VCaP (cell line): ENCODE measurements at regions not wholly inside any gene's neighbourhood (a gene's known extent, or its start where the extent isn't known, plus 50 kb on each side); places are given as distances from the start of the nearest gene placed in this dataset.

Experiments
- H3K27ac ChIP-seq: fragments of 450-650 bp; 2 replicates; pipeline ENCODE4 v1.5.1; 2017
- TF ChIP-seq, protein P1 (sequence below): fragments of 450-650 bp; conservative IDR thresholded peaks from 2 replicates; pipeline ENCODE4 v1.5.1; 2017; ENCODE audit warnings: mild to moderate bottlenecking, moderate library complexity

DNA sequence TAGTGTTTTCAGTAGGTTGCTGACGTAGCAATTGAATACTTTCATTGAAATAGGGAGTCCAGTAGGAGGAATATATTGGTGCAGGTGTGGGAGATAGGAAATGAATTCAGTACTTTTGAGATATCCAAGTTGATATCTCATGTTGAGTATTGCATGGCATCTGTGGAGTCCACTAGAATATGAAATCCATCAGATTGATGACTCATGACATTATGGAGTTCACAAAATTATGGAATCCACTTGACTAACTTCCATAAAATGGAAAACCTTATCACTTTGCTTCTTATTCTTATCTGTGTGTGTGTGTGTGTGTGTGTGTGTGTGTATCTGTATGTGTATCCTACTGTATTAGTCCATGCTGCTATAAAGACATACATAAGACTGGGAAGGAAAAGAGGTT lies 513.5 kb upstream of the ZEB2 start:
- TF ChIP-seq, protein P1, sequence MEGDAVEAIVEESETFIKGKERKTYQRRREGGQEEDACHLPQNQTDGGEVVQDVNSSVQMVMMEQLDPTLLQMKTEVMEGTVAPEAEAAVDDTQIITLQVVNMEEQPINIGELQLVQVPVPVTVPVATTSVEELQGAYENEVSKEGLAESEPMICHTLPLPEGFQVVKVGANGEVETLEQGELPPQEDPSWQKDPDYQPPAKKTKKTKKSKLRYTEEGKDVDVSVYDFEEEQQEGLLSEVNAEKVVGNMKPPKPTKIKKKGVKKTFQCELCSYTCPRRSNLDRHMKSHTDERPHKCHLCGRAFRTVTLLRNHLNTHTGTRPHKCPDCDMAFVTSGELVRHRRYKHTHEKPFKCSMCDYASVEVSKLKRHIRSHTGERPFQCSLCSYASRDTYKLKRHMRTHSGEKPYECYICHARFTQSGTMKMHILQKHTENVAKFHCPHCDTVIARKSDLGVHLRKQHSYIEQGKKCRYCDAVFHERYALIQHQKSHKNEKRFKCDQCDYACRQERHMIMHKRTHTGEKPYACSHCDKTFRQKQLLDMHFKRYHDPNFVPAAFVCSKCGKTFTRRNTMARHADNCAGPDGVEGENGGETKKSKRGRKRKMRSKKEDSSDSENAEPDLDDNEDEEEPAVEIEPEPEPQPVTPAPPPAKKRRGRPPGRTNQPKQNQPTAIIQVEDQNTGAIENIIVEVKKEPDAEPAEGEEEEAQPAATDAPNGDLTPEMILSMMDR = no peak
- H3K27ac ChIP-seq = no peak overlapping the region

DNA sequence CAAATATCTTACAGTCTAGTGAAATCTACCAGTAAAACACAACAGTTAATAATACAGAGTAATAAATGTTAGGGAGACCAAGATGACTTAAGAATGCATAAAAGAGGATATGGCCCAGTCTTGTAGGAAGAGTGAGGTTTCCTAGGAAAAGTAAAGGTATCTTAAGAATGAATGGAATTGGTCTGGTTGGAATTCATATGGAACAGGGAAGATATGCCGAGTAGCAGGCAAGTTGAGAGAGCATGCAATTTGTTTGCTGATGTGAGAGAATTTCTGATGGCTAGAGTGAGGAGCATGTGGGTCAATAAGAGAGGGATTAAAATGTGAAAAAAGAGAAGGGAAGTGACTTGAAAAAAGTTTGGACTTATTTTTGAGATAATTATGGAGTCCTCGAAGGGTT lies 512.9 kb upstream of the ZEB2 start:
- TF ChIP-seq, protein P1 = no peak

DNA sequence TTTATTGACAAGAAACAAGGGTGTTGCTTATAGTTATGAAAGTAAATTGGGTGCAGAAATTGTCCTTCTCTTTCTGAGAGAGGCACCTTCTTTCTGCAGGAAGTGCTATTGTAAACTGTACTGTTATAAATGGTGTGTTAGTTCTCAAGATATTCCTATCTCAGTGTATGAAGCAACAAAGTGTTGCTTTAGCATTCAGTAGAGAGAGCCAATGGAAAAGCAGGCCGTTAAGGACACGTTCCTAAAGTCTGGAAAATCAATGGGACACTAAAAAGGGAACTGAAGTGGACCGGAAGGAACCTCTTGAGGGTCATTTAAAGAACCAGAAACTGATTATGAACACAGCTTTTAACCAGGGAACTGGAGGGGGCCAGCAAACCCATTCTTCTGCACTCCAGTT lies 510.0 kb upstream of the ZEB2 start:
- TF ChIP-seq, protein P1 = no peak
- no peak overlapping the region for H3K27ac ChIP-seq

More for the DNA sequence above, 512.9 kb upstream of the ZEB2 start:
- no peak overlapping the region for H3K27ac ChIP-seq

GRCh38 chr2:145029081-145029480 lies 509.2 kb upstream of the ZEB2 start:
- H3K27ac ChIP-seq = peak overlapping the region; percentile 79; the same call in 1 of the 2 replicates
- TF ChIP-seq, protein P1 = no peak

- TF ChIP-seq, protein P1 = no peak
- peak overlapping the region; percentile 79 for H3K27ac ChIP-seq
These were observed 508.4 kb upstream of the ZEB2 start for GRCh38 chr2:145028101-145028920.

GRCh38 chr2:145026456-145027455 lies 506.8 kb upstream of the ZEB2 start:
- TF ChIP-seq, protein P1 = no peak
- peak overlapping the region; percentile 79 for H3K27ac ChIP-seq

DNA sequence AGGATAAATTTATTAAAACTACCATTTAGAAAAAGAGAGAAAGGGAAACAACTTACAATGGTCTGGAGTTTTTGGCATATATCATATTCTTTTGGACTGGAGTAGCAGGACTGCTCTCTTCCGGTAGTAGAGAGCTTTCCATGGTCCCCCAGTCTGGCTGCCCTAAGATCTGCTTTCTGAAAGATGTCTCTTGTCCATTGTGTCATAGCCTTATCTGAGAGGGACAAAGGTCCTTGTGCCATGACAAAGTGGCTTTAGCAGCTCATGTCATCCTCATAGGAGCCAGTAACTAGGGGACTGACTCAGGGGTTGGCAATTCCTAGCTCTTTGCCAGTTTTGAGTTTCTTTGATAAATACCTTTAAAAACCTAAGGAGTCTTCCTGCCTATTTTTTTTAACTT lies 505.5 kb upstream of the ZEB2 start:
- H3K27ac ChIP-seq = peak overlapping the region; percentile 79; the same call in 1 of the 2 replicates
- TF ChIP-seq, protein P1 = no peak
